Naive thymus-derived CD8-positive, alpha-beta T cell (primary cell): ENCODE measurements at regions not wholly inside any gene's neighbourhood (a gene's known extent, or its start where the extent isn't known, plus 50 kb on each side); places are given as distances from the start of the nearest gene placed in this dataset.

ENCODE experiments used
- ATAC-seq, 2 donors: fragments of 150-1000 bp; cut with Tn5 transposase in 1 of 2; sonication (Bioruptor Pico), chemical (Tn5 transposase) in 1 of 2; 1 replicate in 1 of 2; 2 replicates in 1 of 2; pipeline ENCODE4 v1.10.0; 2021; ENCODE audit warnings: mild to moderate bottlenecking in 2 of 2, moderate library complexity in 2 of 2
- POLR2A ChIA-PET: fragments of 350-600 bp; sonication (Branson Sonifier 250); formaldehyde crosslinking; loops from one replicate; lab custom pipeline; 2021; ENCODE audit warnings: antibody characterized with exemption; lab: Charles Lee
- DNase-seq, 10 donors: peaks; one replicate each; pipeline versions ENCODE4 v3.0.0 to v3.0.0-alpha.2; 2020 to 2022
- H3K27ac Mint-ChIP-seq, 10 donors: one replicate each; pipeline ENCODE4 v1.8.0; 2020 to 2022; ENCODE audit warnings: mild to moderate bottlenecking in 10 of 10, mixed read lengths in 10 of 10, moderate library complexity in 4 of 10, inconsistent platforms in 1 of 10
- H3K27me3 Mint-ChIP-seq, 5 donors: one replicate each; pipeline ENCODE4 v1.8.0; 2021 to 2022; ENCODE audit warnings: mixed read lengths in 5 of 5
- H3K36me3 Mint-ChIP-seq, 3 donors: one replicate each; pipeline ENCODE4 v1.8.0; 2020 to 2022; ENCODE audit warnings: mixed read lengths in 3 of 3, mild to moderate bottlenecking in 2 of 3, inconsistent platforms in 1 of 3
- H3K4me1 Mint-ChIP-seq, 4 donors: one replicate each; pipeline ENCODE4 v1.8.0; 2021 to 2022; ENCODE audit warnings: mixed read lengths in 4 of 4
- H3K4me3 Mint-ChIP-seq, 10 donors: one replicate each; pipeline ENCODE4 v1.8.0; 2020 to 2022; ENCODE audit warnings: mild to moderate bottlenecking in 10 of 10, mixed read lengths in 10 of 10, moderate library complexity in 6 of 10, inconsistent platforms in 1 of 10
- H3K9me3 Mint-ChIP-seq, 9 donors: one replicate each; pipeline ENCODE4 v1.8.0; 2020 to 2022; ENCODE audit warnings: mixed read lengths in 9 of 9, mild to moderate bottlenecking in 3 of 9, inconsistent platforms in 1 of 9, moderate library complexity in 1 of 9

DNA sequence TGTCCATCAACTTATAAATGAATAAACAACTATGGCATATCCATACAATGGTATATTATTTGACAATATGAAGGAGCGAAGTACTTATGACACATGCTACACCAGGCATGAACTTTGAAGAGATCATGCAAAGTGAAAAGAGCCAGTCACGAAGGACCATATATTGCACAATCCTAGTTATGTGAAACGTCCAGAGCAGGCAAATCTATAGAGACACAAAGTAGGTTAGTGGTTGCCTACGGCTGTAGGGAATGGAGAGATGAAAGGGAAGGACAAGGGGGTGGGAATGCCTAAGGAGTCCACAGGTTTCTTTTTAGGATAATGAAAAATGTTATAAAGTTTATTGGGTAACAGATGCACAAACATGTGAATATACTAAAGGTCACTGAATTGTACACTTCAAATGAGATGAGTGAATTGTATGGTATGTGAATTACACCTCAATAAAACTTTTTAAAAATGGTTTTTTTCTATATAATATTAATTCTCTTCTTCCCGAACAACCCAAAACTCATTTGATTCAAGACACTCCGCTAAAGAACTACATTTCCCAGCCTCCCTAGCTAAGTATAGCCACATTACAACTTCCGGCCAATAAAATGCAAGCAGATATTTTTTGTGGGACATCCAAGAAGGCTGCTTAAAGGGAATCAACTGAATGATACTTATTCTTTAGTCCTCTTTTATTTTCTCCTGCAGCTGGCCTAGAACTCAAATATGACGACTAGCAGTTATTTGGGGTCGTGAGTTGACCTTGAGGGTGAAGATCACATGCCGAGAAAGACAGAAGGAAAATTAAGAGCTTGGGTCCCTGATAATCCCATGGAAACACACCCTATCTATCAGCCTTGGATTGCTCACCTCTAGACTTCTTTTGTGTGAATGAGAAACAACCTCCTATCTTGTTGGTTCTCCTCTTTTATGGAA lies 187.2 kb downstream of the TTC8 start:
- H3K4me3 Mint-ChIP-seq: no peak overlapping the region
- POLR2A ChIA-PET: no interaction called here
- H3K36me3 Mint-ChIP-seq: no peaks in the 10 kb centered on the region
- H3K27ac Mint-ChIP-seq: no peak overlapping the region
- H3K27me3 Mint-ChIP-seq: peaks cover 4 to 20% (median 8%) of the 10 kb centered on the region in 5 donors
- H3K9me3 Mint-ChIP-seq: no peaks in the 10 kb centered on the region
- ATAC-seq (no peak), DNase-seq (no peak)
- peaks cover 0 to 5% (median 0%) of the 10 kb centered on the region in 4 donors for H3K4me1 Mint-ChIP-seq

DNA sequence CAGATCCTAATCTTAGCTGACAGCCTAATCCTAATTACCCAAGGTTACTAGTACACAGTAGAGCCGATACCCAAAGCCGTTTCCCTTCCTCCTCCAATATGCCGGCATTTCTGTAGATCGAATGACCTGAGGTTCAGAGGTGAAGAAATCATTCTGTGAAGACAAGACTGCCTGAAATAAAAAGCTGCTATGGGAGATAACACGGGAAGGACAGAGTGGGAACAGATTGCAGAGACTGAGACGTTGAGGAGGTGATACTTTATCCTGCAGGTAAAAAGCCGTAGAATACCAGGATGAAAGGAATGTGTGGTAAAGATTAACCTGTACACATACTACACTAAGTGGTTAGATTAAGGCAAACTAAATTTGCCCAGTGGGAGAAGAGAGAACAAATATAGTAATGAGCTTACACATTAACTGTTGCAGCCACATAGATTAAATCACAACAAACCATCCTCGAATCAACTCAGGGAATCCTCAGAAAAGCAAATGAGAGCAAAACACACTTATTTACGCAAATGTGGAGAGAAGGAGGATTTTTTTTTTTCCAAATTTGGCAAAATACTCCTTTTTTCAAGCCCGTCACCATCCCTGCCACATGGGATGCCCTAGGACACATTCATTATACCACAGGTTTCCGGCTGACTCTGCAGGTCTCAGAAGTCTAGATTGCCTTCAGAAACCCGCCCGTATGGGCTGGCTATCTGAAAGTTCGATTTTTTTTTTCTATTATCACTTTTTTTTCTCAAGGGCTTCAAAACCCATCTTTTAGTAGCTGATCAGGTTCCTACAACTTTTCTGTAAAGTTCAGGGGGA lies 188.0 kb downstream of the TTC8 start:
- Mint-ChIP-seq H3K27ac (no peak overlapping the region), H3K4me3 (no peak overlapping the region), H3K36me3 (no peaks in the 10 kb centered on the region), H3K27me3 (peaks cover 4 to 20% (median 14%) of the 10 kb centered on the region in 5 donors), H3K9me3 (no peaks in the 10 kb centered on the region), H3K4me1 (peaks cover 0 to 5% (median 0%) of the 10 kb centered on the region in 4 donors)
- no peak for ATAC-seq
- POLR2A ChIA-PET: no interaction called here
- no peak for DNase-seq

DNA sequence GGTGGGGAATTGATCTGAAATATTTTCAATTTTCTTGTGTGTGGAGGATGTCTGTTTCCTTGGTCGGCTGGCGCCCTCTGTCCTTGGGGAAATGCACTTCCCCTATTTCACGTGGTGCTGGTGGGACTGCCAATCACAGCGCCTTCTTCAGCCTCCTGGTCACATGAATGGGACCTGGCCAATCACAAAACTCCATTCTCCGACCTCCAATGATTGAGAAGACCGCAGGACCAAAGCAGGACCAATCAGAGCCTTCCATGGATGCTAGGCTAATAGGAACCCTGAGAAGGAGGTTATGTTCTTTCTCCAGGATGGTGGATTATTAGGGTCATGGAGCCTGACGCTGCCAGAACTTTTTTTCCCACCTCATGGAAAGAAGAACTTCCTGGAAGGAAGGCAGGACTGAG lies 188.7 kb downstream of the TTC8 start:
- POLR2A ChIA-PET: no interaction called here
- Mint-ChIP-seq H3K27ac (no peak overlapping the region), H3K36me3 (no peaks in the 10 kb centered on the region), H3K4me1 (peaks cover 0 to 5% (median 0%) of the 10 kb centered on the region in 4 donors), H3K27me3 (peaks cover 4 to 20% (median 14%) of the 10 kb centered on the region in 5 donors), H3K4me3 (no peak overlapping the region), H3K9me3 (no peaks in the 10 kb centered on the region)
- DNase-seq (no peak), ATAC-seq (no peak)

DNA sequence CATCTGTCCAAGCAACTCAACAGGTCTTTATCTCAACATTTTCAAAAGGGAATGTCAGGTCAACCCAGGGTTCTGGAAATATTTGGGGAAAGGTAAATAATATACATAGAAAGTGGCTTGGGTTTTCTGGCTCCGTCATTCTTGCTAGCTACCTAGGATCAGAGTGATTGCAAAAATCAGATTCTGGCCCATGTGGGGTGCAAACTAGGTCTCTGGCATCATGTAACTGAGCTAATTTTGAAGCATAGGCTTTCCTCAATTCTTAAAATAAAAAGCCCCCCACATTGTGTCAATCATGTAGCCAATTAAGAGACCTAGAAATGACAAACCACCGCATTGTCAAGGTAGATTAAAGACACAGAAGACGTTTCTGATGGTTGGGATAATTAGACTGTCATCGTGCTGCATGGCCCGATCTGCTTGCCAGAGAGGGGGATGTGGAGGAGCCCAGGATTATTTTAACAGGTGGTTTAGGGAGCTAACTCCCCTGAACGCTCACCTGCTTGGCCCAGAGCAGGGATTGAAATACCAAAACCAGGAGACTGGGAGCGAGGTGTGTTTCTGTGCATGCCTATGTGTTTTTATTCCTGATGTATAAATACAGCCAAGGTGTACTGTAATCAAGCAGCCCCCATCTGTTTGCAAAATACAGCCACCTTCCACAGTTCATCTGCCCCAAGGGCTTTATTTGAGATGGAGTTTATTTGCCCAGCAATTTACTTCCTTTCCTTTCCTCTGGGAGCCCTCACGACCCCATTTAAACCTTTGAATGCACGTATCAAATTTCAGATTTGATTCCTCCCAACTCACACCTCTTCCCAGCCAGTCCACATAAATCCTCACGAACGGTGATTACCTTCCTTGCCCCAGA lies 189.5 kb downstream of the TTC8 start:
- ATAC-seq: no peak
- Mint-ChIP-seq H3K36me3 (no peaks in the 10 kb centered on the region), H3K9me3 (no peaks in the 10 kb centered on the region), H3K4me1 (peaks cover 0 to 5% (median 0%) of the 10 kb centered on the region in 4 donors), H3K4me3 (no peak overlapping the region), H3K27ac (no peak overlapping the region), H3K27me3 (peaks cover 4 to 20% (median 15%) of the 10 kb centered on the region in 5 donors)
- no peak for DNase-seq
- POLR2A ChIA-PET: no interaction called here

DNA sequence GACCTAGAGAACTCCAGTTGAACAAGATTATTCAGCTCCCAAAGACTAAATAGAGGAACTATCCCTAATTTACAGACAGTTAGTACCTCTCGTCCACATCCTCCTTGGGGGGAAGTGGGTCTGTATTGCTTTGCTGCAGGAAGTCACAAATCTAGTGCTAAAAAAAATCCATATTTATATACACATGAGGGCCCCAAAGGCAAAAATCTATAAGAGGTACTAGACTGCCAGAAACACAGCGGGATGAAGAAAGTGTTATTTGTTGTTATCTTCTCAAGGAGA lies 190.1 kb downstream of the TTC8 start:
- Mint-ChIP-seq H3K36me3 (no peaks in the 10 kb centered on the region), H3K27ac (no peak overlapping the region), H3K4me3 (no peak overlapping the region), H3K27me3 (peaks cover 4 to 20% (median 16%) of the 10 kb centered on the region in 5 donors), H3K9me3 (no peaks in the 10 kb centered on the region), H3K4me1 (peaks cover 0 to 5% (median 0%) of the 10 kb centered on the region in 4 donors)
- POLR2A ChIA-PET: no interaction called here
- ATAC-seq (no peak), DNase-seq (no peak)

DNA sequence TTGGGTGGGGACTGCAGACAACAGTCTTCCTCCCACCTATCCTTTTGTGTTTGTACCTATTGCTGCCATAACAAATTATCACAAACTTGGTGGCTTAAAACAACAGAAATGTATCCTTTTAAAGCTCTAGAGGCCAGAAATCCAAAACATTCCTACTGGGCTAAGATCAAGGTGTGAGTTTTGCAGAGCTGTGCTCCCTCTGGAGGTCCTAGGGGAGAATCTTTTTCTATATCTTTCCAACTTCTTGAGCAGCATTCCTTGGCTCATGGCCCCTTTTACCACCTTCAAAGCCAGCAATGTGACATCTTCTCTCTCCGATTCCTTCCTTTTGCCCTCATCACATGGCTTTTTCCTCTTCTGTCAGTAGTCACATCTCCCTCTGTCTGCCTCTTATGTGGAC lies 190.6 kb downstream of the TTC8 start:
- no peak overlapping the region for H3K4me3 Mint-ChIP-seq
- POLR2A ChIA-PET: no interaction called here
- H3K36me3 Mint-ChIP-seq: no peaks in the 10 kb centered on the region
- no peak for DNase-seq
- H3K27me3 Mint-ChIP-seq: peaks cover 4 to 20% (median 16%) of the 10 kb centered on the region in 5 donors
- no peaks in the 10 kb centered on the region for H3K9me3 Mint-ChIP-seq
- ATAC-seq: no peak
- H3K27ac Mint-ChIP-seq: no peak overlapping the region
- H3K4me1 Mint-ChIP-seq: peaks cover 0 to 5% (median 0%) of the 10 kb centered on the region in 4 donors

DNA sequence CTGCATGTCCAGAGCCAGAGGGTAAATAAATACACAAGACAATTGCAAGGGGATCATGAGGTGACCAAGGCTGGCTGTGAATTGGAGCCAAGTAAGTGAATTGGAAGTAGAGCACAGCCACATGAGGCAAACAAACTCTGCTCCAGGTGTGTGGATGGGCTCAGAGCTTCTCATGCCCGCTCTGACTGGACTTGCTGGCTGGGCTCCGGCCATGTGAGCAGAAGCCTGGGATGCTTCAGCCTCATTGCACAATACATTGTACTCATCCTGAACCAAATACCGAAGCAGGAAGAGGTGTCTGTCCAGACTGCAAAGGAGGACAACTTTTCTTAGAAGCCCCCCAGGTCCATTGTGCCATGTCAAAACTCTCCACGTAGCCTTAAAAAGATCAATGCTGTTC lies 193.0 kb downstream of the TTC8 start:
- Mint-ChIP-seq H3K27ac (no peak overlapping the region), H3K27me3 (peaks cover 11 to 40% (median 22%) of the 10 kb centered on the region in 5 donors), H3K4me1 (peaks cover 0 to 5% (median 0%) of the 10 kb centered on the region in 4 donors), H3K9me3 (no peaks in the 10 kb centered on the region), H3K36me3 (no peaks in the 10 kb centered on the region), H3K4me3 (no peak overlapping the region)
- POLR2A ChIA-PET: no interaction called here
- DNase-seq (no peak), ATAC-seq (no peak)

DNA sequence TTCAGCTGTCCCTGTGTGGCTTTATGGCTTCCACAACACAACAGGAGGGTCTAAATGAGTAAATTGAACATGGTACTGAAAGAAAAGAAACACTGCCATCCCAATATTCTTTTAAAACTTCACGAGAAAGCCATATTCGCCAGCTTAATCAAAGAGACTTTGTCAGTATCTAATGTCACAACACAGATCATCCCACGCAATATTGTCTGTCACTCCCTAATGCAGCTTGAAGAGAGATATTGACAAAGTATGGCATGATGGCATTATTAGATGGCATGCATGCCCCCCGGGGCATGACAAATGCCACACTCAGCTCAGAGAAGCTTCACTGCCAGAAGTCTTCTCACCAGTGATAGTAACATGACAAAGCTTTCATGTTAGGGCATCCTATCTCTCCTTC lies 197.8 kb downstream of the TTC8 start:
- H3K9me3 Mint-ChIP-seq: no peaks in the 10 kb centered on the region
- peaks cover 30 to 58% (median 49%) of the 10 kb centered on the region in 5 donors for H3K27me3 Mint-ChIP-seq
- no peak overlapping the region for H3K4me3 Mint-ChIP-seq
- ATAC-seq (no peak), DNase-seq (no peak)
- H3K27ac Mint-ChIP-seq: peak overlapping the region in 1 of 10 donors; percentile 65
- H3K36me3 Mint-ChIP-seq: no peaks in the 10 kb centered on the region
- no peaks in the 10 kb centered on the region for H3K4me1 Mint-ChIP-seq
- POLR2A ChIA-PET: no interaction called here

DNA sequence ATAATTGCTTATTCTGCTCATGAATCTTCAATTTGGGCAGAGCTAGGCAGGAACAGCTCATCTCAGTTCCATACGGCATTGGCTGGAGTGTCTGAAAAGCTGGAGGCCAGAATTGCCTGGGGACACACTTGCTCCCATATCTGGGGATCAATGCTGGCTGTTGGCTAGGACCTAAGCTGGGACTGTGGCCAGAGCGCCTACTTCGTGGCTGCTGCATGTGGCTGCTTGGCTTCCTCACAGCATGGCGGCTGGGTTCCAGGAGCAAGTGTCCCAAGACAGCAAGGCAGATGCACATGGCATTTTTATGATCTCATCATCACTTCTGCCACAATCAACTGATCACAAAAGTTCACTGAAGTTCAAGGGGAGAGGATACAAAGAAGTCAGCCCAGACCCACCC lies 200.2 kb downstream of the TTC8 start:
- DNase-seq: no peak
- peak overlapping the region in 1 of 10 donors; percentile 64 for H3K4me3 Mint-ChIP-seq
- peaks cover 42 to 75% (median 65%) of the 10 kb centered on the region in 5 donors for H3K27me3 Mint-ChIP-seq
- no peak overlapping the region for H3K27ac Mint-ChIP-seq
- peaks cover 0 to 8% (median 3%) of the 10 kb centered on the region in 4 donors for H3K4me1 Mint-ChIP-seq
- no peak for ATAC-seq
- H3K36me3 Mint-ChIP-seq: no peaks in the 10 kb centered on the region
- H3K9me3 Mint-ChIP-seq: no peaks in the 10 kb centered on the region
- POLR2A ChIA-PET: no interaction called here

DNA sequence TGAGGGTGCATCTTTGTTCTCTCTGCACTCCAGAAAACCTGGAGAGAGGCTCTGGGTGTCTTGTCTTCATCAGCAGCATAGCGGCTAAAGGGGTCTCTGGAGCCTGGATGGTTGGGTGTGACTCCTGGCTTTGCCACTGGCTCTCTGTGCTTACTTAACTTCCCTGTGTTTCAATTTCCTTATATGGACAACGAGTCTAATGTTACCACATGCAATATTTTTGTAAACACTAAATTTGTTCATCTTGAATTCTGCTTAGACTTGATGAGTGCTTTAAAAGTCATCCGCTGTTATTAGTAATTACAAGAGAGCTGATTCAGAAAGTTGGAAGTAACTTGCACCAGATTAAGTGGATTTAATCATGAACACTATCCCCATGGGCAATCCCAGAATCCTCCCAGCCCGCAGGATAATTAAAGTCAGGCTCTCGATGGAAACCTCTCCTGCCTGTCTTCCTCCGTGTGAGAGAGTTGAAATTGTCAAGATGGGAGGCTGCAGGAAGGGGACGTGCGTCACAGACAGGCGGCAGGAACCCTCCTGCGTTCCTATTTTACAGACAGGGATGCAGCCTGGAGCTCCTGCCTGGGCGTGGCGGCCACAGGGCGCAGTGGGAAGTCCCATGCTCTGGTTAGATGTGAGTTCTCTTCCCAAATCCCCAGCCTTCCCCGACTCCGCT lies 201.2 kb downstream of the TTC8 start:
- POLR2A ChIA-PET: no interaction called here
- no peak overlapping the region for H3K27ac Mint-ChIP-seq
- H3K4me1 Mint-ChIP-seq: peaks cover 0 to 8% (median 3%) of the 10 kb centered on the region in 4 donors
- H3K36me3 Mint-ChIP-seq: no peaks in the 10 kb centered on the region
- peak overlapping the region in 4 of 10 donors; percentile 8 to 38 (median 26) for H3K4me3 Mint-ChIP-seq
- DNase-seq (no peak), ATAC-seq (no peak)
- H3K9me3 Mint-ChIP-seq: no peaks in the 10 kb centered on the region
- H3K27me3 Mint-ChIP-seq: peaks cover 47 to 83% (median 72%) of the 10 kb centered on the region in 5 donors

DNA sequence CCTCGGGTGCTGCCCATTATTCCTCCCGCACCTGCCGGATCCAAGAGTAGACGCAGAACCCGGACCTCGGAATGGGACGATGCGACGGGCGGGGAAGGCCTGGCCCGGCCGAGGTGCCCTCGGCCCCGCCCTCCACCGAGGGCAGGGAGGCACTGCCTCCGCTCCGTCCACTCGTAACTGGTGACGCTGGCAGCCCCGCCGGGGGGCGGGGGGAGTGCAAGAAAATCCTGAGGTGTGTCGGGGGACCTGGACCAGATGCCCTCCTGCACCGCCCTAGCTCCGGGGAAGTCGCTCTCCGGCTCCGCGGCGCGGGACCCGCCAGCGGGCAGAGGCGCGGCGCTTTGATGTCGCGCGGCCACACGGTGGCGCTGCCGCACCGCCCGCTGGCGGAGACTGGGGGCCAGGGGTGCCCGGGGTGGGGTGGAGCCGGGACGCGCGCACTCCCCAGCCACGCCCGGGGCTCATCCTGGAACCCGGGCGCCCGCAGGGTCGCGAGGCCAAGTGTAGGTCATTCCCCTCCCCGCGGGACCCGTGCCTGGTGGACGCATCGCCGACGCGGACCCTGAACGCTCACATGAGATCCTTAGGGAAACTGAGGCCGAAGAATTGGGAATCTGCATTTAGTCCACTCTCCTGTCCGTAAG lies 202.8 kb downstream of the TTC8 start:
- Mint-ChIP-seq H3K9me3 (no peaks in the 10 kb centered on the region), H3K27ac (peak overlapping the region in 2 of 10 donors; percentile 22 to 68), H3K4me3 (peak overlapping the region; percentile 51 to 81 (median 66)), H3K4me1 (peaks cover 0 to 8% (median 3%) of the 10 kb centered on the region in 4 donors), H3K36me3 (no peaks in the 10 kb centered on the region), H3K27me3 (peaks cover 44 to 73% (median 65%) of the 10 kb centered on the region in 5 donors)
- POLR2A ChIA-PET: no interaction called here
- peak; percentile 90 to 93 for ATAC-seq
- DNase-seq: peak; percentile 35 to 75 (median 62)
